Upper lobe of left lung (tissue), 4 donors: ENCODE measurements at regions not wholly inside any gene's neighbourhood (a gene's known extent, or its start where the extent isn't known, plus 50 kb on each side); places are given as distances from the start of the nearest gene placed in this dataset.

ENCODE experiments used
- CTCF ChIP-seq, 6 experiments: fragments of 450-650 bp in 4 of 6; fragments of 200-600 bp in 2 of 6; sonication (generic) in 2 of 6; IDR thresholded peaks; one replicate each; pipeline ENCODE4 v1.5.1; 2016 to 2019; ENCODE audit warnings: antibody characterized with exemption in 6 of 6
- POLR2A ChIP-seq, 4 donors: fragments of 450-650 bp; IDR thresholded peaks; one replicate each; pipeline ENCODE4 v1.5.1; 2016 to 2017; ENCODE audit warnings: antibody characterized with exemption in 4 of 4, mild to moderate bottlenecking in 2 of 4

- no peak for TF ChIP-seq CTCF (IDR thresholded peaks at IDR 0.05)
- TF ChIP-seq POLR2A (IDR thresholded peaks at IDR 0.05): no peak
Measured at GRCh38 chr22:48345631-48346030, 1482.0 kb downstream of the BRD1 start.
